Right lobe of liver (tissue), 6 donors: ENCODE measurements at regions not wholly inside any gene's neighbourhood (a gene's known extent, or its start where the extent isn't known, plus 50 kb on each side); places are given as distances from the start of the nearest gene placed in this dataset.

Source experiments
- ATAC-seq, 4 donors: fragments of 200-7000 bp; cut with Tn5 transposase; one replicate each; pipeline ENCODE4 v1.9.1; 2020; ENCODE audit warnings: mild to moderate bottlenecking in 4 of 4, moderate library complexity in 4 of 4
- DNase-seq, 3 donors: peaks; one replicate each; pipeline ENCODE4 v3.0.0-alpha.2; 2020
- H3K27ac ChIP-seq, 3 donors: fragments of 200-600 bp; one replicate each; pipeline ENCODE4 v1.8.0; 2022
- H3K27me3 ChIP-seq, 2 donors: fragments of 200-600 bp; one replicate each; pipeline ENCODE4 v1.8.0; 2022
- H3K36me3 ChIP-seq, 4 donors: fragments of 200-600 bp; sonication (generic) in 1 of 4; one replicate each; pipeline versions ENCODE4 v1.5.1 to v1.8.0; 2017 to 2022; ENCODE audit warnings: control low read depth in 1 of 4
- H3K4me1 ChIP-seq, 4 donors: fragments of 200-600 bp; sonication (generic) in 1 of 4; one replicate each; pipeline versions ENCODE4 v1.5.1 to v1.8.0; 2017 to 2022; ENCODE audit warnings: control low read depth in 1 of 4
- H3K4me3 ChIP-seq, 3 donors: fragments of 200-600 bp; one replicate each; pipeline ENCODE4 v1.8.0; 2022
- H3K9me3 ChIP-seq, 4 donors: fragments of 200-600 bp; sonication (generic) in 1 of 4; one replicate each; pipeline versions ENCODE4 v1.5.1 to v1.8.0; 2017 to 2022; ENCODE audit warnings: control low read depth in 1 of 4
- CTCF ChIP-seq, 4 donors: fragments of 200-600 bp in 3 of 4; fragments of 450-650 bp in 1 of 4; IDR thresholded peaks; one replicate each; pipeline versions ENCODE4 v1.5.1 to v1.8.0; 2016 to 2022; ENCODE audit warnings: antibody characterized with exemption in 4 of 4, mild to moderate bottlenecking in 2 of 4
- POLR2A ChIP-seq: fragments of 450-650 bp; IDR thresholded peaks from one replicate; pipeline ENCODE4 v1.6.1; 2017; ENCODE audit warnings: antibody characterized with exemption, mild to moderate bottlenecking
- WGBS: methylation state at CpG from one replicate; pipeline ENCODE4 v1.1.6; 2018; ENCODE audit warnings: low coverage, low lambda C conversion rate; ENCODE audit not compliant: insufficient coverage; ENCODE audit errors: missing lambda C conversion rate; 5-methylcytosine and 5-hydroxymethylcytosine counted together
- intact Hi-C, 2 donors: fragments of 100-400 bp; cut with DNase I; formaldehyde crosslinking; loops; one replicate each; pipeline versions ENCODE4 v1.11.2 to v1.14.1; 2022
- donor health status: DM: no; HTN: yes; CAD: no.
- donor health status: DM: no; HTN: no; CAD: no.
- donor health status: DM: no; HTN: no; CAD: no.
- donor health status: DM: no; HTN: yes; CAD: no.
- donor health status: DM: no; HTN: yes; CAD: no.

GRCh38 chr7:106797937-106798336, 67.1 kb upstream of the PIK3CG start:
- no peak for ATAC-seq
- Histone ChIP-seq H3K36me3 (no peaks in the 10 kb centered on the region), H3K9me3 (no peaks in the 10 kb centered on the region), H3K27ac (no peak overlapping the region), H3K4me3 (no peak overlapping the region), H3K4me1 (no peaks in the 10 kb centered on the region), H3K27me3 (no peaks in the 10 kb centered on the region)
- intact Hi-C loops = loop anchor here (10.0 kb wide), 2 partner anchors 347 to 357 kb away; no protein-coding TSS in a partner anchor
- 71% methylated on average over 1 of the region's 1 CpG for WGBS
- no peak for TF ChIP-seq CTCF (IDR thresholded peaks at IDR 0.05)
- no peak for TF ChIP-seq POLR2A
- no peak for DNase-seq

- no peak for ATAC-seq
- H3K27ac ChIP-seq = no peak overlapping the region
- H3K4me1 ChIP-seq = no peaks in the 10 kb centered on the region
- no peaks in the 10 kb centered on the region for H3K36me3 ChIP-seq
- no peak for DNase-seq
- intact Hi-C loops = no loop called here
- H3K4me3 ChIP-seq = no peak overlapping the region
- no peaks in the 10 kb centered on the region for H3K9me3 ChIP-seq
- no peaks in the 10 kb centered on the region for H3K27me3 ChIP-seq
- TF ChIP-seq CTCF (IDR thresholded peaks at IDR 0.05) (no peak), POLR2A (no peak)
- 95% methylated on average over 2 of the region's 2 CpGs for WGBS
These were observed 62.5 kb upstream of the PIK3CG start for GRCh38 chr7:106802589-106802988.

DNA sequence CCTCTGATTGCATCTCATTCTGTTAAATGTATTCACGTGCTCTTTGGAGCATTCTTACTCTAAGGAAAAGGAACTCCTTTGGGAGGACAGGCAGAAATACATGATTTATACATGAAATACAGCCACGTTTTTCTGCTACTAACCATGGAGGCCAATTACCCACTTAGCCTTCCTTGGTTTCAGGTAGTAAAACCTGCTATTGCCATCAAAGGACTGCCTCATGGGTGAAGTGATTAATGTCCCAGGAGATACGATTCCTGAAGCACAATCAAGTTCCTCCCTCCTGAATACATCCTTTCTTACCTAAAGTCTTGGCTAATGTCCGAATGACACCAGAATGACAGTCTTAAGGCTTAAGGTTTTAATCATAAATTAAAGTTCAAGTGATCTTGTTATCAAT, 58.5 kb upstream of the PIK3CG start:
- Histone ChIP-seq H3K4me1 (no peaks in the 10 kb centered on the region), H3K4me3 (no peak overlapping the region), H3K36me3 (no peaks in the 10 kb centered on the region), H3K27me3 (no peaks in the 10 kb centered on the region), H3K27ac (no peak overlapping the region), H3K9me3 (no peaks in the 10 kb centered on the region)
- no peak for ATAC-seq
- 52% methylated on average over 3 of the region's 4 CpGs for WGBS
- TF ChIP-seq CTCF (IDR thresholded peaks at IDR 0.05) (no peak), POLR2A (no peak)
- intact Hi-C loops = no loop called here
- no peak for DNase-seq

GRCh38 chr7:106807474-106807873, 57.6 kb upstream of the PIK3CG start:
- Histone ChIP-seq H3K4me1 (no peaks in the 10 kb centered on the region), H3K27me3 (no peaks in the 10 kb centered on the region), H3K36me3 (no peaks in the 10 kb centered on the region), H3K9me3 (no peaks in the 10 kb centered on the region), H3K27ac (no peak overlapping the region), H3K4me3 (no peak overlapping the region)
- no peak for TF ChIP-seq CTCF (IDR thresholded peaks at IDR 0.05)
- no peak for TF ChIP-seq POLR2A
- ATAC-seq = no peak
- intact Hi-C loops = no loop called here
- no peak for DNase-seq
- WGBS = 67% methylated on average over 2 of the region's 4 CpGs
